GM15510 (cell line): ENCODE measurements at regions not wholly inside any gene's neighbourhood (a gene's known extent, or its start where the extent isn't known, plus 50 kb on each side); places are given as distances from the start of the nearest gene placed in this dataset.

Experiments
- POLR2A ChIP-seq: IDR thresholded peaks from 3 replicates; pipeline ENCODE4 v1.6.1; 2011; ENCODE audit warnings: borderline replicate concordance; ENCODE audit not compliant: insufficient read length; ENCODE audit errors: extremely low read depth

DNA sequence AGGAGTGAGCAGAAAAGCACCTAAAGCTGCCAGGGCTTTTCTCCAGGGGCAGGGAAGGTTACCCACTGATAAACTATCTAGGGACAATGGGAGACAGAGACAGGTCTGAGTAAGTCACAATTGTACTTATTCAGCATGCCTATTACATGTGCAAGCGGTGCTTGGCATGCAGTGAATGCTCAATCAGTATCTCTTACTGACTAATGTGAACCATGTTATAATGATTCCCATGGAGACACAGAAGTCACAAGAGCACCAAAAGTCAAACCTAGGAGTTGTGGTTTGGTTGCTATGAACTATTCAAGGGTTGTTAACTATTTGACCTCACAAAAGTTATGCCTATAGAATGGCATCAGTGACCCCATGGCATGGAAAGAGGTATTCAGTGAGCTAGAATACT is 50.0 kb upstream of the RASGRP1 start:
- no peak for TF ChIP-seq POLR2A

DNA sequence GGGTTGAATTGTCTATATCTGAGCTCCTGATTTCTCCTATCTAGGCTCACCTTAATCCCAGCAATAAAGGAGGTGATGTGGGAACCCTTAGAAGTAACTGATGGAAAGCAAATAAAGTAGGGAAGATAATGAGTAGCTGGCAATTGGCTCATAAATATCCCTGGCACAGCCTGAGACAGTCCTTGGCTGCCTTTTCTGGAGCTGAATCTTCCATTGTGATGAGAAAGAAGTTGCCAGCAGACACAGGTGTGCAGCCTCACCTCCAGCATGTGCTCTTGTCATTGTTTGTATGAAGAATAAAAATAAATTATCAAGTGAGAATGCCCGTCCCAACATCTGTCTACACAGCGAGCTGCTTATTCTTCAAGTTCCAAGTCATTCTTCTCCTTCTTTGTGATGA is 53.2 kb upstream of the RASGRP1 start:
- no peak for TF ChIP-seq POLR2A

DNA sequence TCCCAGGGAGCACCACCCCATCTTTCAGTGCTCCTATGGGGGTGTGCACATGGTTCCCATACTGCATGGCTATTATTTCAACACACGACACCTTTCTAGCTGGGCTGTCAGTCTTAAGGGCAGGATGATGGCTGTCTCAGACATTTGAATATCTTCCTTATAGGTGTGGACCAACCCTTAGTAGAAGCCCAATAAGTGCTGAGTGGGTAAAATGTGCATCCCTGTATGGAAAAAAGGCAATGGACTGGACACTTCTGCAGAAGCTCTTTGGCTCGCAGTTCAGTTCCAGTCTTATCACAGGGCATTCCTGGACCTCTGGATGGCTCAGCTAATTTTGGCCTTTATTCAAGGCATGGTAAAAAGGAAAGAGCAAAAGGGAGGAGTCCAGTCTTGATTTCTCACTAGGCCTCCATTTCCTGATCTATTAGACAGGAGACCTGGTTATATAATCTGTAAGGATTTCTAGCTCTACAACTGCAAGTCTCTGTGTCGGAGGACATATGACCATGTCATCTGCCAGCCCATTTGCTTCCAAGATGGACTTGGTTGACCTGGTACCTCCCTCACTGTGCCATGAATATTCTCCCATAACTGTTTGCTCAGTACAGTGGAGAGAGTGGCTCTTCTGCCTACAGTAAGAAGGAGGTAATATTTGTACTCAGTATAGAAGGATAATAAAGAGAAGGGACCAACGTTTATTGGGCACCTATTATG is 53.8 kb upstream of the RASGRP1 start:
- TF ChIP-seq POLR2A: no peak

DNA sequence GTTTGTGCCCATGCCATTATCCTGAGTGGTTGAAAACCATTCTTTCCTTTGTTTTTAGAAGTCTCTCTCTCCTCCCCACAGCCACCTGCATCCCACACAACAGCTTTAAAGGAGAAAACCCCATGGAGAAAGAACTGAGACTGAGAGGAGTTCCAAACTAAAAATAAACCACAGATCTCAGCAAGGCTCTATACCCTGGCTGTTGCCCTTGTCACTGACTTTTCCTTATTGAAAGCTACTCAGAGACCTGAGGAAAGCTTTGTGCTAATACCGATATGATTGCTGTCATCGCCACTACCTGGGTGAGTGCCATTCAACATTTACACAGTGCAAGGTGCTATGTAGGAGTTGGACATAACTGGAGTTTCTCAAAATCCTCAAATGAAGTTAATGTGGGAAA is 55.5 kb upstream of the RASGRP1 start:
- TF ChIP-seq POLR2A: no peak

DNA sequence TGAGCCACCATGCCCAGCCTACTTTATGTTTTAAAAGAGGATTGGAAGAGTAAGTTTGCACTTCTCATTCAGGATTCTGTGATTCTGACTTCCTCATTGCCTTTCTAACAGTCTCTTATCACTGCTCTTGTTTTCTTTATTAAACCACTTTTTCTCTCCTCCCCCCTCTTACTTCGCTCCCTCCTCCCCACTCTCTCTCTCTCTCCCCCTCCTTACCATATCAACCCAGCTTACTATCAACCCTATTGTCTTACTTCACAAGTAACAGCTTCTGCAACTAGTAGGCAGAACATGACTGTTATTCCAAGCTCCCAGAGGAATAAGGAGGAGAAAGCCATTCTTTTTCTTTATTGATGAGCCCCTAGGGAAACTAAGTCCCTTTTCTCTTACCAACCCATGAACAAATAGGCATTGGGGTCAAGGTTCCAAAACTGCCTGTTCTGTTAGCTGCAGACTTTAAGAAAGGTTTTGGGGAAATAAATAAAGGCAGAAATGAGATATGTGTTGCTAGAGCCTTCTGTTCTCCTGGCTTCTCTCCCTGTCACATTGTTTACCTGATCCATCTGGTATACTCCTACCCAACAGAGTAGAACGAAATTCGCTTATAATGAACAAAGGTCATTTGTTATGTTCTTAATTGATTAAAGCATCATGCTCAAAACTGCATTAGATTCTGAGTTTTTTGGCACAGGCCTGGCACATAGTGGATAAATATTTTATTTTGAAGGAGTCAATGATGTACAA is 56.4 kb upstream of the RASGRP1 start:
- no peak for TF ChIP-seq POLR2A

DNA sequence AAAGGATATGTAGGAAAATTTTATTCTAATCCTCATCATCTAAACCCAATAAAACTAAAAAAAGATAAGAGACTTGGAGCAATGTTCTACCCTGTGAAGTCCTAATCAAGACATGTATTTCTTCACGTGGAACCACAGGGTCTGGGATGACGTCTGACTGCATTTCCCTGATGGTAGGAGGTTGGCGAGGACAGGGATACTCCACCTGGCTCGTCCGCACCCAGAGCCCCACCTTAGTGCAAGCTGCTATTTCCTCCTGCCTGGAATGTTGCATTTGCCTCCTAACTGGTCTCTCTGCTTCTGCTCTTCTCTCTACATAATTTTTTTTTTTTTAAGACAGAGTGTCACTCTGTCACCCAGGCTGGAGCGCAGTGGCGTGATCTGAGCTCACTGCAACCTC is 57.7 kb upstream of the RASGRP1 start:
- no peak for TF ChIP-seq POLR2A

DNA sequence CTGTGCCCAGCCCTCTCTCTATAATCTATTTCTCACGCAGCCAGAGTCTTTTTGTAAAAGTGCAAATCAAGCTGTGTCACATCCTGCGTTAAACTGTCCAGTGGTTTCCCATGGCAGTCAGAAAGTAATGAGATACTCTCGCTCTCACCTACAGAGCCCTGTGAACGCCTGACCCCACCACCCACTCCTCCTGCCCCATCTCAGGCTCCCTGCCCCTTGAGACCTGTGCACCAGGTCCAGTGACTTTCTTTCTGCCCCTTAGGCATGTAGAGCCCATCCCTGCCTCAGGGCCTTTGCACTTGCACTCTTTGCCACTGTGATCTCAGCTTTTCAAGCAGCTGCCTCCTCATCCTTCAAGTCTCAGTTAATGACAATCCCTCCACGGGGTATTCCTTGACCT is 58.3 kb upstream of the RASGRP1 start:
- no peak for TF ChIP-seq POLR2A

DNA sequence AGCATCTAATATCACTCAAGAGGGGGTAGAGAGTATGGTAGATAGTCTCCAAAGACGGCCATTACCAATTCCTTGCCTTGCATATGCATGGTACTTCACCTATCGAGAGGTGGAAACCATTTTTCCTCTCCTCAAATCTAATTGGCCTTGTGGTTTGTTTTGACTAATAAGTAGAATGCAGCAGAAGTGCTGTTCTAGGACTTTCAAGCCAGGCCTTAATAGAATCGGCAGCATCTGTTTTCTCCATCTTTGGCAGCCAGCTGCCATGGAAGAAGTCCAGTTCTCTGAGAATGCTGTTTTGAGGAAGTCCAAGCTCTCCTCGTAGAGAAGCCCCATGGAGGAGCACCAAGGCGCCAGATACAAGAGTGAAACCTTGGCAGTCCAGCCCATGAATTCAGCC is 59.1 kb upstream of the RASGRP1 start:
- TF ChIP-seq POLR2A: no peak

DNA sequence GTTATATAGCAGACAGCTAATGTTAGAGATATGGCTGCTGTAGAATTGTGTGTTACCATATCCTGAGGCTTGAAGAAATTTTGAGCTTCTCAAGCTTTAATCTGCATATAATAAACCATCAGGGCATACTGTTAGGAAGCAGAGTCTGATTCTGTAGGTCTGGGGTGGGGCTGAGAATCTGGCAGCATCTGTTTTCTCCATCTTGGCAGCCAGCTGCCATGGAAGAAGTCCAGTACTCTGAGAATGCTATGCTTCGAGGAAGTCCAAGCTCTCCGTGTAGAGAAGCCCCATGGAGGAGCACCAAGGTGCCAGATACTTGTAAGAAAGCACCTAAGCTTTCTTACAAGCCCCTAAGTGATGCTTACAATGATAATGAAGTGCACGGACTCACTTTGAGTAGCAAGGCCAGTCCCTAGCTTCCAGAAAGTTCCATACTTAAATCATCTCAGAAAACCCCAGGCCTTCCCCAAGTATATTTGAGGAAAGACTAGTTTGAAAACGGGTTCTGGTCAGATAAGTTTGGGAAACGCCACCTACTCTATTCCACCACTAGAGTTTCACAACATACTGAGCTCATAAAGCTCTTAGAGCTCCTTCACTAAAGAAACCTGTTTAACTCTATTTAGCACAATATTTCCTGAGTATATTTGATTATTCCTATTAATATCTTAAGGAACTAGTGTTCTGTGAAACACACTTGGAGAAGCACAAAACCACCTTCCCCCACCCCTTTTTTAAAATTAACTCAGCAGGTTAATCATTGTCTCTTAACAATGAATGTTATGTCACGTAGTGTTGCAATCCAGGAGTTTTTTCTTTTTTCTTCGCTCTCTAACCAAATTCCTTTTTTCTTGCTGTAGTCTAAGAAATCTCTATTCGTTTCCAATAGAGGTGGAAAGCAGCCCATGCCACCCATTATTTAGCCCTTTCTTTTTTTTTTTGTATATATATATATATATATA is 59.9 kb upstream of the RASGRP1 start:
- TF ChIP-seq POLR2A: no peak

DNA sequence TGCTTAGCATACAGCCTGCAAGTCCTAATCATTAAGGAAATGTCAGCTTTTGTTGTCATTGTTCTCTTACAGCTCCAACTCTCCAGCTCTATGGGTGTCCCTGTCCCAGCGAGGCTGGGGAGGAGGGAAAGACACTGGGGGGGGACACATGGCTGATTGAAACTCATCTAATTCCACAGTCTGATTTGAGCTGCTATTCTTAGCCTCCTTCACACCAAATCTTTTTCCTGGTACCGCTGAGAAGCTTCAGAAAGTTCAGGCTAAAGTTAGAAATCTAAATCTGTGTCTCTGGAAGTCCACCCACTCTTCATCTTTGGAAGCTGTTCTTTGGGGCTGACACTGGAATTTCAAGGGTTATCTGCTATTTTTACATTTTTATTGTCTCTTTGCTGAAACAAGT is 61.3 kb upstream of the RASGRP1 start:
- TF ChIP-seq POLR2A: no peak

DNA sequence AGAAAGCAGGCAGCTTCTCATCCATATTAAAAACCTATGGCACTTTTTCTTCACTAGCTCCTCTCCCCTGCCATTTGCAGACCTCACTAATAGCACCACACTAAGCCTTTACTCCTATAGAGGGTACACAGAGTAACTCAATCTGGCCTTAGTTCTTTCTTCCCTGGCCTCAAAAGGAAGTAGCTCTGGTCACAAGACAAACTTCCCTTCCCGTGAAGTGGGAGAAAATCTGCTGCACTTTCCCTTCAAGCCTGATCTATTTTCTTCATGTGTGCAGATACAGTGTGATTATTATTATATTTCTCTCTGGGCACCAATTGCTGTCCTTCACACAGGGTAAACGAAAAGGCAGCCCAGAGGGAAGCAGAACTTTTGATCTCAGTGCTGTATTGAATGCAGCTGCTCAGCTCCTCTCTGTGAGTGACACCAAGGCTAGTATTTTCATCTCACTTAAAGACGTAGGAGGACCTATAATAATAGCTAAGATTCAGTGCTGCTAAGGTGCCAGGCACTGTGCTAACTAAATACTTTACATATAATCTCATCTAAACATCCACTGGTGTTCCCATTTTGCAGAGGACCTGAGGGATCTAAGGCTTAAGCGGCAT is 61.9 kb upstream of the RASGRP1 start:
- no peak for TF ChIP-seq POLR2A

DNA sequence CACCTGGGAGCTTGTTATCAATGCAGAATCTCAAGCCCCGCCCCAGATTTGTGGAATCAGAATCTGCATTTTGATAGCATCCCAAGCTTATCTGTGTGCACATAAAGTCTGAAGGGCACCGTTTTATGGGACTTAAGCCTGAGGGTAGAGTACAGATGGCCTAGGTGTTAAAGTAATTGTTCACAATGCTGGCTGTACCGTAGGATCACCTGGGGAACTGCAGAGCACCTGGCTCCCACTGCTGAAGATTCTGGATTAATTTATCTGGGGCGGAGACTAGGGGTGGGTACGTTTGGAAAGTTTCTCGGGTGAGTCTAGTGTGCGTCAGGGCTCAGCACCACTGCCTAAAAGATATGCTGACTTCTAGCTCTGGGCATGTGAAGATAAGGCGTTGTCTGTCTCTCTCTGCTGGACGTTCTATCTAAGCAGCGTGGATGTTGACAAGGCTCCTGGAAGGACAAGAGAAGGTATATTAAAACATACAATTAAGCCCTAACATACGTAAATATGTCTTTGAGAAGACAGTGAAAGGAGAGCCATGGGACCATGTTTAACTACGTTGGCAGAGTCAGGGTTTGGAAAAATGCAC is 63.2 kb upstream of the RASGRP1 start:
- TF ChIP-seq POLR2A: no peak

DNA sequence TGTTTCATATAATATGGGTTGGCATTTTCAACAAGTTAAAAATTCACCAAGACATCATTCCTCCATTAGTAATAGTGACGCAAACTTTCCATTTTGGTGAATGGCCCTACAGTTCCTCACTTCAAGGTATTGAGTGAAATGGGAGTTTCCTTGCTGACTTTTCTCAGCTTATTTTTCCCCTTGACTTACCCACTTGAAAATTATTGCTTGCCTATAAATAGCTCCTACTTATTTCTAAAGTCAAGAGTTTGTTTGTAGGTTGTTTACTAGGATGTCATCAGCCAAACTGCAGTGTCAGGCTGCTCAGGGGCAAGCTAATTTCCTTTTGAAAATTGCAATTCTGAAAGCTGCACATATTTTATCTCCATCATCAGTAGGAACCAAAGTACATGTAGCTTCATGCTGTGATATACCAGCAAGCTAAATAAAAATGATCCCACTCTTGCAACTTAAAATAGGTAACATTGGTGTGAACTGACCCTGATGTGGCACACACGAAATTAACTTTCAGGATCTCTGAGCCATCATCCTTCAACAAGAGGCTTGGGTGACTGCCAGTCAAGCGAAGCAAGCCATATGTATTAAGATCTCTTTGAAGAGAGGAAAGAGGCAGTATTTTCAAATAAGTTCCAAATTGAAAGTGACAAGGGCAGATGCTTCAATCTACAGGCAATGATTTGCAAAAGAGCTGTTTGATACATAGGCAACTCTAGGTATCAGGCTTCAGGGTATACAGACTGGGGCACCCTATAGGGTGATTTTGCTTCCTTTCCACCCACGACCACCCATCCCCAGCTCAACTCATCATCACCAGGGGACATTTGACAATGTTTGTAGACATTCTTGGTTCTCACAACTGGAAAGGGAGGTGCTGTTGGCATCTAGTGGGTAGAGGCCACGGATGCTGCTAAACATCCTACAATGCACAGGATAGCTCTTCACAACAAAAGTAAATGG is 66.8 kb upstream of the RASGRP1 start:
- TF ChIP-seq POLR2A: no peak
